Skeletal muscle tissue (tissue), 3 donors: ENCODE measurements at regions not wholly inside any gene's neighbourhood (a gene's known extent, or its start where the extent isn't known, plus 50 kb on each side); places are given as distances from the start of the nearest gene placed in this dataset.

Experiments used
- H3K27ac ChIP-seq: one replicate; pipeline ENCODE4 v1.7.0; 2013; ENCODE audit warnings: mild to moderate bottlenecking, low read depth, low read length, inconsistent platforms
- H3K27me3 ChIP-seq, 3 donors: one replicate each; pipeline ENCODE4 v1.7.0; 2013; ENCODE audit warnings: low read length in 3 of 3; ENCODE audit not compliant: control insufficient read depth in 3 of 3, insufficient read depth in 3 of 3
- H3K36me3 ChIP-seq, 3 donors: one replicate each; pipeline ENCODE4 v1.7.0; 2013; ENCODE audit warnings: low read length in 3 of 3; ENCODE audit not compliant: control insufficient read depth in 3 of 3, insufficient read depth in 3 of 3
- H3K4me1 ChIP-seq, 3 donors: one replicate each; pipeline ENCODE4 v1.7.0; 2013; ENCODE audit warnings: low read length in 3 of 3, mild to moderate bottlenecking in 3 of 3; ENCODE audit not compliant: control insufficient read depth in 3 of 3, insufficient read depth in 3 of 3
- H3K4me3 ChIP-seq, 3 donors: one replicate each; pipeline ENCODE4 v1.7.0; 2013; ENCODE audit warnings: low read length in 3 of 3
- H3K9ac ChIP-seq, 3 donors: one replicate each; pipeline ENCODE4 v1.7.0; 2013; ENCODE audit warnings: low read length in 3 of 3, mild to moderate bottlenecking in 3 of 3, moderate library complexity in 2 of 3, low read depth in 1 of 3
- H3K9me3 ChIP-seq, 3 donors: one replicate each; pipeline ENCODE4 v1.7.0; 2013; ENCODE audit warnings: low read length in 3 of 3; ENCODE audit not compliant: control insufficient read depth in 3 of 3
- donor health status: Osteomylitis.

GRCh38 chr2:42117923-42118753 lies 51.0 kb upstream of the EML4 start:
- Histone ChIP-seq H3K9ac (no peak overlapping the region), H3K27me3 (no peaks in the 10 kb centered on the region), H3K4me1 (peaks cover 0 to 14% (median 6%) of the 10 kb centered on the region in 3 donors), H3K4me3 (no peak overlapping the region), H3K27ac (peak overlapping the region; percentile 19), H3K9me3 (no peaks in the 10 kb centered on the region), H3K36me3 (no peaks in the 10 kb centered on the region)

GRCh38 chr2:42118754-42119569 lies 50.2 kb upstream of the EML4 start:
- Histone ChIP-seq H3K4me3 (no peak overlapping the region), H3K4me1 (peaks cover 0 to 14% (median 6%) of the 10 kb centered on the region in 3 donors), H3K9ac (no peak overlapping the region), H3K27me3 (no peaks in the 10 kb centered on the region), H3K36me3 (no peaks in the 10 kb centered on the region), H3K27ac (peak overlapping the region; percentile 19), H3K9me3 (no peaks in the 10 kb centered on the region)
